ENCODE measurements at regions not wholly inside any gene's neighbourhood (a gene's known extent, or its start where the extent isn't known, plus 50 kb on each side); places are given as distances from the start of the nearest gene placed in this dataset.

GRCh38 chr18:28781616-28782362, 604.9 kb upstream of the CDH2 start:
- FAIRE-seq (no peak), DNase-seq (ENCODE audit: low read depth, low spot score) (no peak)
- dilution Hi-C loops (cut with MboI; ENCODE audit: extremely low pct_ligation_motif_present, low sequenced_read_pairs) = no loop called here
- H3K27ac ChIP-seq (ENCODE audit: control insufficient read depth, insufficient read depth, low read length) = no peak overlapping the region
- H3K79me2 ChIP-seq (ENCODE audit: control insufficient read depth, insufficient read depth, low read length) = no peaks in the 10 kb centered on the region
- H3K4me3 ChIP-seq (ENCODE audit: control insufficient read depth in 2 of 3, extremely low read depth in 1 of 3, insufficient read depth in 2 of 3, low read depth in 1 of 3, low read length in 3 of 3) = no peak overlapping the region
- H3K36me3 ChIP-seq (ENCODE audit: control insufficient read depth in 2 of 2, extremely low read depth in 1 of 2, insufficient read depth in 2 of 2, low read length in 2 of 2) = no peaks in the 10 kb centered on the region
- no peaks in the 10 kb centered on the region for H3K4me1 ChIP-seq (ENCODE audit: control insufficient read depth, extremely low read depth, insufficient read depth, low read length)
- no peak overlapping the region for H2AFZ ChIP-seq (ENCODE audit: control insufficient read depth, low read length)
- H3K4me2 ChIP-seq (ENCODE audit: control insufficient read depth, extremely low read depth, insufficient read depth, low read depth, low read length) = no peak overlapping the region
- no peaks in the 10 kb centered on the region for H3K9me3 ChIP-seq (ENCODE audit: control insufficient read depth, low read depth, low read length)
- TF ChIP-seq CTCF (optimal IDR thresholded peaks at IDR 0.05 in 1 of 3, IDR thresholded peaks at IDR 0.05 in 1 of 3, conservative IDR thresholded peaks at IDR 0.05 in 1 of 3; ENCODE audit: extremely low read depth in 1 of 3, insufficient read depth in 2 of 3, low read length in 3 of 3) (no peak), EZH2 (IDR thresholded peaks at IDR 0.05; ENCODE audit: low read length) (no peak)
- no peaks in the 10 kb centered on the region for H3K9me1 ChIP-seq (ENCODE audit: control insufficient read depth, extremely low read depth, insufficient read depth, low read length)
- H4K20me1 ChIP-seq (ENCODE audit: control insufficient read depth, extremely low read depth, insufficient read depth, low read length) = no peaks in the 10 kb centered on the region
- no peaks in the 10 kb centered on the region for H3K27me3 ChIP-seq (ENCODE audit: control insufficient read depth, extremely low read depth, insufficient read depth, low read length)
- H3K9ac ChIP-seq (ENCODE audit: control insufficient read depth, extremely low read depth, insufficient read depth, low read length) = no peak overlapping the region

GRCh38 chr18:28778706-28779105, 601.8 kb upstream of the CDH2 start:
- DNase-seq (ENCODE audit: low read depth, low spot score) = no peak
- Histone ChIP-seq H3K36me3 (ENCODE audit: control insufficient read depth in 2 of 2, extremely low read depth in 1 of 2, insufficient read depth in 2 of 2, low read length in 2 of 2) (no peaks in the 10 kb centered on the region), H3K4me2 (ENCODE audit: control insufficient read depth, extremely low read depth, insufficient read depth, low read depth, low read length) (no peak overlapping the region), H3K9me1 (ENCODE audit: control insufficient read depth, extremely low read depth, insufficient read depth, low read length) (no peaks in the 10 kb centered on the region), H3K27ac (ENCODE audit: control insufficient read depth, insufficient read depth, low read length) (no peak overlapping the region), H3K79me2 (ENCODE audit: control insufficient read depth, insufficient read depth, low read length) (no peaks in the 10 kb centered on the region), H4K20me1 (ENCODE audit: control insufficient read depth, extremely low read depth, insufficient read depth, low read length) (no peaks in the 10 kb centered on the region), H3K27me3 (ENCODE audit: control insufficient read depth, extremely low read depth, insufficient read depth, low read length) (no peaks in the 10 kb centered on the region), H3K4me3 (ENCODE audit: control insufficient read depth in 2 of 3, extremely low read depth in 1 of 3, insufficient read depth in 2 of 3, low read depth in 1 of 3, low read length in 3 of 3) (no peak overlapping the region), H3K4me1 (ENCODE audit: control insufficient read depth, extremely low read depth, insufficient read depth, low read length) (no peaks in the 10 kb centered on the region), H2AFZ (ENCODE audit: control insufficient read depth, low read length) (no peak overlapping the region), H3K9me3 (ENCODE audit: control insufficient read depth, low read depth, low read length) (no peaks in the 10 kb centered on the region), H3K9ac (ENCODE audit: control insufficient read depth, extremely low read depth, insufficient read depth, low read length) (no peak overlapping the region)
- no peak for FAIRE-seq
- dilution Hi-C loops (cut with MboI; ENCODE audit: extremely low pct_ligation_motif_present, low sequenced_read_pairs) = no loop called here
- TF ChIP-seq EZH2 (IDR thresholded peaks at IDR 0.05; ENCODE audit: low read length) (no peak), CTCF (optimal IDR thresholded peaks at IDR 0.05 in 1 of 3, IDR thresholded peaks at IDR 0.05 in 1 of 3, conservative IDR thresholded peaks at IDR 0.05 in 1 of 3; ENCODE audit: extremely low read depth in 1 of 3, insufficient read depth in 2 of 3, low read length in 3 of 3) (no peak)

Measured in keratinocyte (primary cell).